ENCODE measurements at regions not wholly inside any gene's neighbourhood (a gene's known extent, or its start where the extent isn't known, plus 50 kb on each side); places are given as distances from the start of the nearest gene placed in this dataset.
A peak's percentile ranks its signal among the peaks of the same experiment; 100 is the strongest.

DNA sequence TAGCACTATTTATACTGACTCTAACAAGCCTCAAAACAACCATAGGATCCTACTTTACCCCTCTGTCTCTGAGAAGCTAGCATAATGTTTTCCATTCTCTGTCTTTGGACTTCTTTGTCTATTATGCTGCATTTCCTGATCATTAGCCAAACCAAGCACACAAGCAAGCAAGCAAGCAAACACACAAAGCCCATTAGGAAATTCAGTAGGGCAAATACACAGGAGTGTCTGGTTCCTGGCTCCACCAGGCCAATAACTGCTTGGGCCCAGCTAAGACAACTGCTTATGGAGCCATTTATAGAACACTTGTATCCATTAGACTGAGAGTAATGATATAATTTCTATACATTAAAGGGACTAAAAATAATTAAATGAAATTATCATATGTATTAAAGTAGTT, 952.9 kb upstream of the EPHA7 start:
- H3K4me3 ChIP-seq = no peak overlapping the region
- TF ChIP-seq, protein P1, sequence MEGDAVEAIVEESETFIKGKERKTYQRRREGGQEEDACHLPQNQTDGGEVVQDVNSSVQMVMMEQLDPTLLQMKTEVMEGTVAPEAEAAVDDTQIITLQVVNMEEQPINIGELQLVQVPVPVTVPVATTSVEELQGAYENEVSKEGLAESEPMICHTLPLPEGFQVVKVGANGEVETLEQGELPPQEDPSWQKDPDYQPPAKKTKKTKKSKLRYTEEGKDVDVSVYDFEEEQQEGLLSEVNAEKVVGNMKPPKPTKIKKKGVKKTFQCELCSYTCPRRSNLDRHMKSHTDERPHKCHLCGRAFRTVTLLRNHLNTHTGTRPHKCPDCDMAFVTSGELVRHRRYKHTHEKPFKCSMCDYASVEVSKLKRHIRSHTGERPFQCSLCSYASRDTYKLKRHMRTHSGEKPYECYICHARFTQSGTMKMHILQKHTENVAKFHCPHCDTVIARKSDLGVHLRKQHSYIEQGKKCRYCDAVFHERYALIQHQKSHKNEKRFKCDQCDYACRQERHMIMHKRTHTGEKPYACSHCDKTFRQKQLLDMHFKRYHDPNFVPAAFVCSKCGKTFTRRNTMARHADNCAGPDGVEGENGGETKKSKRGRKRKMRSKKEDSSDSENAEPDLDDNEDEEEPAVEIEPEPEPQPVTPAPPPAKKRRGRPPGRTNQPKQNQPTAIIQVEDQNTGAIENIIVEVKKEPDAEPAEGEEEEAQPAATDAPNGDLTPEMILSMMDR (IDR thresholded peaks at IDR 0.05) = no peak
- H3K27me3 ChIP-seq (ENCODE audit: insufficient read depth in 3 of 3, low read length in 2 of 3) = no peaks in the 10 kb centered on the region
- ATAC-seq (no peak), DNase-seq (no peak)
- intact Hi-C loops (cut with DNase I) = no loop called here
- H3K4me1 ChIP-seq = no peaks in the 10 kb centered on the region
- H3K36me3 ChIP-seq (ENCODE audit: insufficient read depth in 1 of 2, low read depth in 1 of 2) = no peaks in the 10 kb centered on the region
- H3K9me3 ChIP-seq = no peaks in the 10 kb centered on the region
- no peak overlapping the region for H3K27ac ChIP-seq

DNA sequence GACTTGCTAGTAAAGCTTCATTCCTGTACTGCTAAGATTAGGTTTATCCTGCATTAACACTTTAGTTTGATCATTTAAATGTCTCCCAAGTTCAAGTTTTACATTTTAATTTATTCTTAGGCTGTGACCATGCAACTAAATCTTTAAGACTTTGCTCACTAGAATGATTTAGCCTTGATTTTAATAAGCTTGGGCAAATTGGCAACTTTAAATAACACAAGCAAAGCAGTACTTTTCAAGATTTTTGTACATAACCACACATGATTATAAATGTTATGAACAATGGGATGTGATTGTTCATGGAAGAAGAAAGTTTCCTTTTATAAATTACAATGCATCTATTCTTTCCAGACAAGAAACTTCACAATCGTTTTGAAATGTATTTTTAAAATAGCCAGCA, 948.0 kb upstream of the EPHA7 start:
- intact Hi-C loops (cut with DNase I) = no loop called here
- Histone ChIP-seq H3K36me3 (ENCODE audit: insufficient read depth in 1 of 2, low read depth in 1 of 2) (no peaks in the 10 kb centered on the region), H3K4me3 (no peak overlapping the region), H3K4me1 (no peaks in the 10 kb centered on the region), H3K27me3 (ENCODE audit: insufficient read depth in 3 of 3, low read length in 2 of 3) (no peaks in the 10 kb centered on the region), H3K9me3 (no peaks in the 10 kb centered on the region), H3K27ac (no peak overlapping the region)
- no peak for DNase-seq
- TF ChIP-seq, protein P1 (IDR thresholded peaks at IDR 0.05) = no peak
- ATAC-seq = no peak
- 31 to 39% (median 35%) methylated on average over 1 of the region's 1 CpG for WGBS, 3 donors

DNA sequence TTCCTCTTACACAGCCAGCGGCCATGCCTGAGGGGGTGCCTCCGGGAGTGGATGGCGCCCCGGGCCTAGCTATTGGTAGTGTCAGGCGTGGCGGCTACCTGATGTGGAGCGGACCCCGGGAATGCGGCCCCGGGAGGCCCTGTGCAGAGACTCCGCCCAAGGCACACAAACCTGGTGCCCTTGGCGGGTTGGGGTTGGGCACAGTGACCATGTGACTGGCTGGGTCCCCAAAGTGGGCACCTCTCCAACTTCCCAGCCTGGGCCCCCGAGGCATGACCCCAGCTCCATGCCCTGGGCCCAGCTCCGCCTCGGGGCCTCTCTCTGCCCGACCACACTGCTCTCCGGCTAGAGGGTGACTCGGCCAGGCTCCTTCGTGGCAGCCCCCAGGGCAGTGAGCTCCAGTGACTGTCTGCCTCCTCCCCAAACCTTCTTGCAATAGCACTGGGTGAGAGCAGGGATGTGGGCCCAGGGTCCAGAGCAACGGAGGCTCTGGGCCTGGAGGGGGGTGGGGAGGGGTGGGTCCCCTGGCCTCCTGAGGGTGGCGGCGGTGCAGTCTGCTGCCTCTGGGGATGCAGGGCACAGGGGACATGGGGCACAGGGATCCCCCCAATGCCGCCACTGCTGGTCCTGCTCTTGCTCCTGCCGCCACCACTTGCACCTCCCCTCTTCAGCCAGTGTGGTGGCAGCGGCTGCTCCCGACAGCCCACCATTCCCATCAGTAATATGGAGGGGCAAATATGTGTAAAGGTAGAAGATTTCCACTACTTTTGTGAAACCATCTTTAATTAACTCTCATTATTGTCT, 942.9 kb upstream of the EPHA7 start:
- intact Hi-C loops (cut with DNase I) = no loop called here
- H3K36me3 ChIP-seq (ENCODE audit: insufficient read depth in 1 of 2, low read depth in 1 of 2) = no peaks in the 10 kb centered on the region
- H3K4me3 ChIP-seq = no peak overlapping the region
- H3K27me3 ChIP-seq (ENCODE audit: insufficient read depth in 3 of 3, low read length in 2 of 3) = no peaks in the 10 kb centered on the region
- no peaks in the 10 kb centered on the region for H3K4me1 ChIP-seq
- H3K27ac ChIP-seq = no peak overlapping the region
- DNase-seq (peak in 1 of 2 donors; percentile 46), ATAC-seq (no peak)
- 94 to 96% (median 94%) methylated on average over 22 to 26 of the region's 26 CpGs for WGBS, 3 donors
- no peaks in the 10 kb centered on the region for H3K9me3 ChIP-seq
- TF ChIP-seq, protein P1 (IDR thresholded peaks at IDR 0.05) = no peak

DNA sequence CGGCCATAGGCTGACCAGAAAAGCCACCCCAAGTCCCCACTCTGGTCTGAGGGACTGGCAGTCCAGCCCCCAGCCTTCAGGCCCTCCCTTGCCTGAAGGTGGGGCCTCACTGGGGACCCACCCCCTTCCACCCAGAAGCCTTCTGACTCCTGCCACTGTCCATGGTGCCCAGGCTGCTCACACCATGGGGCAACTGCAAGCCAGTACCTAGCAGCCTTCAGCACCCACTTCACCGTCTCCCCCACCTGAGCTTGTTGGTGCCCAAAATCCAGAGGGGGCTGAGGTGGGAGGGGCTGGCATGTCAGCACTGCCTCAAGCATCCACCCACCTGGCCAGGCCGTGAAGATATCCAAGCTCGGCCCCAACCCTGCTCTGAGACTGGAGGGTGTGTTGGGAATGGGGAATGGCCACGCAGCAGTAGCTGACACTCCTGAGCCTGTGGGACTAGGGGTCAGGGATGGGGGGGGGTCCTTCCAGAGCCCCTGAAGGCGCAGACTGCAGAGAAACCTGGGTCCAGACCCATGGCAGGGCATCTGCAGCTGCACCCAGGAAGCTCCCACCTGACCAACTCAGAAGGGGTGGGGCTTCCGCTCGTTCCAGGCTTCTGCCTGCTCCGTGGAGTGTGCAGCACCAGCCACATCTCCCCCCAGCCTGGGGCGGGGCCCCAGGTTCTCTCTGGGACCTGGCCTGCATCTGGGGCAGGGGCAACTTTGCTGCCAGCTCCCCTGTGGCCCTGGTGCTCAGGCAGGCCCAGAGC, 942.1 kb upstream of the EPHA7 start:
- TF ChIP-seq, protein P1 (IDR thresholded peaks at IDR 0.05) = no peak
- Histone ChIP-seq H3K36me3 (ENCODE audit: insufficient read depth in 1 of 2, low read depth in 1 of 2) (no peaks in the 10 kb centered on the region), H3K27me3 (ENCODE audit: insufficient read depth in 3 of 3, low read length in 2 of 3) (no peaks in the 10 kb centered on the region), H3K4me1 (no peaks in the 10 kb centered on the region), H3K9me3 (no peaks in the 10 kb centered on the region), H3K4me3 (no peak overlapping the region), H3K27ac (no peak overlapping the region)
- DNase-seq (no peak), ATAC-seq (no peak)
- intact Hi-C loops (cut with DNase I) = no loop called here
- 84 to 95% (median 86%) methylated on average over 10 of the region's 10 CpGs for WGBS, 3 donors

All from psoas muscle (tissue), 7 donors.